ENCODE measurements at regions not wholly inside any gene's neighbourhood (a gene's known extent, or its start where the extent isn't known, plus 50 kb on each side); places are given as distances from the start of the nearest gene placed in this dataset.

DNA sequence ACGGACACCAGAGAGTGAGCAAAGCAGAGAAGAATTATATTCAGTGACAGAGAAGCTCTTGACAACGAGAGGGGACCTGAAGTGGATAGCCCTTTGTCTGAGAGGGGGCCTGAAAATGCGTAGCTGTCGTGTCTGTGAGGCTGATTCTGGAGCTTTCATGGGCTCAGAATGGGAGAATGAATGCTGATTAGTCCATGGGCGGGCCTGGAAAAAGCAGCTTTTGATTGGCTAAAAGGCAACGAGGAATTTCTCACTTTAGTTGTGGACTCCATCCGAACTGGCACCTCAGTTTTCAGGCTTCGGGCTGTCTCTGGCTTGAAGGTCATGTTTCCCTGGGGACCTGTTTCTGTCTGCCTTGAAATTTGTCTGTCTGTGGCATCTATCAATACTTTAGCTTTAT lies 487.1 kb downstream of the TECRL start:
- TF ChIP-seq CTCF (conservative IDR thresholded peaks at IDR 0.05; ENCODE audit: low read length) (no peak), EZH2phosphoT487 (IDR thresholded peaks at IDR 0.05; ENCODE audit: borderline replicate concordance, low read depth, low read length) (no peak)

Measured in OCI-LY7 (cell line).